MG63 (cell line): ENCODE measurements at regions not wholly inside any gene's neighbourhood (a gene's known extent, or its start where the extent isn't known, plus 50 kb on each side); places are given as distances from the start of the nearest gene placed in this dataset.
"Not testable (repeated sequence)": the region's sequence is repeated elsewhere in the genome, so short reads cannot be mapped to it uniquely, and the experiment has no call there.

ENCODE experiments used
- DNase-seq: peaks from one replicate; pipeline ENCODE4 v3.0.0-alpha.2; 2020
- H3K27me3 ChIP-seq: fragments of 250-450 bp; sonication (Bioruptor Pico); 2 replicates; pipeline ENCODE4 v1.5.1; 2020; ENCODE audit warnings: mild to moderate bottlenecking, moderate library complexity
- H3K36me3 ChIP-seq: fragments of 250-450 bp; sonication (Bioruptor Pico); 2 replicates; pipeline ENCODE4 v1.5.1; 2020; ENCODE audit warnings: mild to moderate bottlenecking, moderate library complexity
- H3K4me3 ChIP-seq: fragments of 250-450 bp; sonication (Bioruptor Pico); 2 replicates; pipeline ENCODE4 v1.5.1; 2020; ENCODE audit warnings: mild to moderate bottlenecking, moderate library complexity
- H3K9me3 ChIP-seq: fragments of 250-450 bp; sonication (Bioruptor Pico); 2 replicates; pipeline ENCODE4 v1.5.1; 2020; ENCODE audit warnings: mild to moderate bottlenecking, moderate library complexity

DNA sequence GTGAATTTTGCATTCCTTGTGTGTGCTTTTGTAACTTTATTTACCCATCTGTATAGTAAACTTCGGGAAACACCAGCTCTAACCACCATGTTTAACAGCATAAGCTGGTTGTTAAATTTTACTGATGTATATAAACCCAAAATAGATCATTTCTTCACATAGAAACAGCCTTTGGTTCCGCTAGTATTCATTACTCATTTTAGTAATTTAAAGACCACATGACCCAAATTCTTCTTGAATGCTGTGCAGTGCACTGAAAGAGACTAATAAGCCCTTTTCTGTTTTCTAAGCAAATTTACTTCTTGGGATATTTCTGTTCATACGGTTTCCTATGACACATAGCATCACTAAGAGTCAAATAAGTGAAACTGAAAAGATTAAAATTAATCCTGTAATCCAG, 218.5 kb upstream of the SPATA31A3 start:
- not testable (repeated sequence) for H3K36me3 ChIP-seq, H3K9me3 ChIP-seq, H3K4me3 ChIP-seq, H3K27me3 ChIP-seq, DNase-seq

DNA sequence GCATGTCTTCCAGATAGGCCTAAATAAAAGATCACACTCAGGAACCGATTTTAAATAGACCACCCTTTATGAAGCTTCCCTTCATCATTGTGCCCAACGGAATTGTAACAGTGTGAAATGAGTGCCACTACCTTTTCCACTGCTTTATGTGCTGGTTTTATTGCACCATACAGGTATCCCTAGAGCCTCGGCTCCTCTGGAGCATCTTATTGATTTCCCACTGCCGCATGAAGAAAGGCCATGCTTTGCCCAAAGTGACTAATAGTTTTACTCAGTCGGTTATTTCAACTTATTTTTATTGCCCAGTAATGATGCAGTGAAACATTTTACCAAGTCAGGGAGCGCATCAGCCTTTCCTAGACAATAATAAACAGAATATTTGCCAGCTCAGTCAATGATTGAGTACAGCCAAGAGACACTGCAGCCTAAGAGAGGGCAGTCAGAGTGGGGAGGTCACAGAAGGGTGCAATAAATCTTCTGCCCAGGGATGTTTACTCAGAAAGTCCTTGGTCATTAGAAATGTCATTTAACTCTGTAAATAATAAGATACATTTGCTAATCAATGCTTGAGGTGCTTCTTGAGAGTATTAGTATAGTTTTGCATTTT, 216.6 kb upstream of the SPATA31A3 start:
- DNase-seq, H3K27me3 ChIP-seq, H3K36me3 ChIP-seq, H3K9me3 ChIP-seq, H3K4me3 ChIP-seq: not testable (repeated sequence)

DNA sequence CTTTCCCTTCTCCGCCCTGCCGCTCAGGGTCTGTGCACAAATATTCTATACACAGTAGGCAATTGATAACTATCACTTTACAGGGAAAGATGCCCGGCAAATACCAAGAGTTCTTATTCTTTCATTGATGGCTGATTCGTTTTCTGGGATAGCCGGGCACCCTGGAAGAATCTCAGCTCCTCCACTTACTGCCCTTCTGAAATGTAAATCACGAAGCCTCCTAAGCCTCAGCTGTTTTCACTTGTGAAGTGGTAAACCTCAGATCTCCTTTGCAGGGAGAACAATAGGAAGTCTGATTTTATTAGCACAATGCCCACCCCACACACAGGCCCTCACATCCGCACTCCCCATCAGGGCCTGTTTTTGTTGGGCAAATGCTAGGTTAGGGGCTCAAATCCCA, 203.8 kb upstream of the SPATA31A3 start:
- H3K36me3 ChIP-seq, DNase-seq, H3K4me3 ChIP-seq, H3K9me3 ChIP-seq, H3K27me3 ChIP-seq: not testable (repeated sequence)

DNA sequence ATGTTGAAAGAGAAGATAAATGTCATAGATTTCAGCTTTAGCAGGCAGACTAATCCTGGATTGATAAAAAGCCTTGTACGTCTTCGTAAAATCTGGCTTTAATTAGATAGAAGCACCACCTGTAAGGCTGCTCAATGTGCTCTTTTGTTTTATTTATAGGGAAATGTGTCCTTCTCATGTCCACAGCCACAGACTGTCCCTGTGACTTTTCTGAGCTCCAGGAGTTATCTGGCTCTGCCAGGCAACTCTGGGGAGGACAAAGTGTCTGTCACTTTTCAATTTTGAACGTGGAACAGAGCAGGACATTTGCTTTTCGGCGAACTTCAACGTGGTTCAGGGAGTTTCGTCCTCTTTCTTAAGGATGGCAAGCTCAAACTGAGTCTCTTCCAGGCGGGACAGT, 203.0 kb upstream of the SPATA31A3 start:
- not testable (repeated sequence) for H3K27me3 ChIP-seq, DNase-seq, H3K9me3 ChIP-seq, H3K4me3 ChIP-seq, H3K36me3 ChIP-seq

DNA sequence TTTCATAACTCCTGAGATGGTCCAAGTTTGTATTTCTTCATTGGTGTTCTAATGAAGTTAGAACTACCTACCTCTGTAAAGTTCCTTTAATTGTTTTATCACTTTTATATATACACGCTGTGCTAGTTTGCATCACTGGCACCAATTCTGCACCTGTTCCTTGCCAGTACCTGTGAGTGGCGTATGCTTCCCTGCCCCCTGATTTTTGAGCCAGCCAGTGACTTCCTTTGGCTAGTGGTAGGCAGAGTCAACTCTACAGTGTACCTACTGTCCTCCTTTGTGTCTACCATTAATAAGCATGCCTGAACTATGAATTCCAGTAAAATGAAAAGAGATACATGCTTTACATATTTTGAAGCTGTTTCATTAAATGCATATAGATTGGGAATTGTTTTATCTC, 186.8 kb upstream of the SPATA31A3 start:
- not testable (repeated sequence) for H3K27me3 ChIP-seq, H3K9me3 ChIP-seq, H3K36me3 ChIP-seq, H3K4me3 ChIP-seq, DNase-seq

DNA sequence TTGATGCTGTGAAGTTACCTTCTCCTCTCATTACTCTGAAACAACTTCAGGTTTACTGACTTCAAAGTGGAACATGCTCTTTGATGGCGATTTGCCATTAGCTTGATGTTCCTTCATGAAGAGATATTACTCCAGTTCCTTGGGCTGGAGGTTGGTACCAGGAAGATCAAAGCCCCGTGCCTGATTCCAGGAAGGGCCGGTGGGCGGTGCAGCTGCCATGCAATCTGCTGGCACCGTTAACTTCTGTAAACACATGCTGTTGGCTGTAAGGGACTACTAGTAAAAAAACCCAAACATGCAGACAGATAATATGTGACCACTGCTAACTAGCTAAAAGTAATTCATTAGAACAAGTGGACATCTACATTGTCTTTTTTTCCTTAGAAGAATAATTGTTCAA, 182.8 kb upstream of the SPATA31A3 start:
- H3K27me3 ChIP-seq, H3K36me3 ChIP-seq, H3K9me3 ChIP-seq, H3K4me3 ChIP-seq, DNase-seq: not testable (repeated sequence)

DNA sequence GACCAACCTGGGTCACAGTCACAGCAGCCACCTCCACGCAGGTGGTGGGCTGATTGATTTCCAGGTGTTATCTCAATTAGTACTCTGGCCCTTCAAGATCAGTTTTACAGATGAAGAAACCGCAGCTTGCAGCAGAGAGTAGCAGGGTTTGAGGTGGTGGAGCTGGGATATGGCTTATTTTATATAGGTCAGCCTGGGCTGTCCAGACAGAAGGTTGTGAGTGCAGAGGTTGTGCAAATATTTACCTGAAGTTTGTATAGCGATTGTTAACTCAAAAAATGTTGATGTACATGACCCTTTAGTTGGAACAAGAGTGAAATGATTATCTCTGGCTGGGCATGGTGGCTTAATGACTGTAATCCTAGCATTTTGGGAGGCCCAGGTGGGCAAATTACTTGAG, 179.4 kb upstream of the SPATA31A3 start:
- not testable (repeated sequence) for H3K36me3 ChIP-seq, DNase-seq, H3K9me3 ChIP-seq, H3K27me3 ChIP-seq, H3K4me3 ChIP-seq

DNA sequence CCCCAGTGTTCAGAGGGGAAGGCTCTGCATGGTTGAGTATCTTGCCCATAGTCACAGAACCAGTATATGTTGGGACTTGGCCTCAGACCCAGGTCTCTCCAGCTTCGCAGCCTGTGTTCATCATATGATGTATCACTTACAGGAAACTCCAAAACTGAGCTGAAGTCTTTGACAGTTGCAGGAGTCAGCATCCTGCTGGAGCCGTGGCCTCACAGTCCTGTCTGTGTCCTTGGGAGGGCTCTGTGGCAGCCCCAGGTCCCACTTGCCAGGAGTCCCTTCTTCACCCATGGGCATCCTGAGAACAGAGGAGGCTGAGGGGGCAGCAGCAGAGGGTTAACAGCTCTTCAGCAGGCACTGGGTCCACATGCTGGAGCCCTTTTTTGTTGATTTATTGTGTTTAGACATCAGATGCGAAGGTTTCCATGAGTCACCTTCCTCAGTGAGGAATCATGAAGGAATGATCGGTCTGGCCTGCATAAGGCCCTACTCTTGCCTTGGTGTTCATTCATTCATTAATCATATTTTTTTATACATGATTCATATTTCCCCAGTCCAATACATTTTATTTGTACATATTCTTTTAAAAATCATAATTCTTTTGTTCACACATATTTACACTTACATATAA, 176.3 kb upstream of the SPATA31A3 start:
- not testable (repeated sequence) for H3K27me3 ChIP-seq, H3K4me3 ChIP-seq, H3K9me3 ChIP-seq, H3K36me3 ChIP-seq
- DNase-seq: peak; percentile 2

DNA sequence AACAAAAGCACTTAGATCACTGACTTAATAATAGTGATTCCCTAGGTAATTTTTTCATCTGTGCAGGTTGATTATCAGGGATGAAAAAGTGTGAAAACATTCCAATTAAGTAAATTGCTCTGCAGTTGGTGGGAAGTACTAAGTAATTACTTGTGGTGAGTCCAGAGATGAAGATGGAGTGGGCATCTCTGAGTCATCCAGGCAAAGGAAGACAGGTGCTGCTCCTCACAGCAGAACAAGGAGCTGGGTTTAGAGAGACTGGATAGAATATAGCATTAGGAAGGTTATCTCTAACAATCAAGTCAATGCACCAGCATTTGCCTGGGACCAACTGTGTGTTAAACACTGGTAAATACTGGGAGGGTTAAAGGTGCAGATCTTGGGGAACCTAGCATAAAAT, 174.0 kb upstream of the SPATA31A3 start:
- not testable (repeated sequence) for H3K27me3 ChIP-seq, H3K4me3 ChIP-seq, H3K36me3 ChIP-seq, DNase-seq, H3K9me3 ChIP-seq

DNA sequence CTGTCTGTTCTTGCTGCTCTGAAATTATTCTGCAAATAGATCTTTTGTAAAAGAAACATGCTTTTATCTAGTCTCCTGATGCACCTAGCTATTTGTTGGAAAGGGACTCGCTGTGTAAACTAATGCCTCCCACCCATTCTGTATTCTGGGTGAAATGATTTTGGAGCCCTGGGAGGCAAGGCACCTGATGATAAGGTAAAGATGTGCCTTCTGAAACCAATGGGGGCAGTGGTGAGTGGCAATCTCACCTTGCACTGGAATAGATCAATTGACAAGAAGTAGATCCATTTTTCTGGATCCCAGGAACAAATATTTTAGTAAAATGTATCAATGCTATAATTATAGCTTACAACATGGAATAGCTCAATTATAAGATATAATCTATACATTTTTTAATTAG, 170.5 kb upstream of the SPATA31A3 start:
- H3K36me3 ChIP-seq, H3K9me3 ChIP-seq, DNase-seq, H3K4me3 ChIP-seq, H3K27me3 ChIP-seq: not testable (repeated sequence)

DNA sequence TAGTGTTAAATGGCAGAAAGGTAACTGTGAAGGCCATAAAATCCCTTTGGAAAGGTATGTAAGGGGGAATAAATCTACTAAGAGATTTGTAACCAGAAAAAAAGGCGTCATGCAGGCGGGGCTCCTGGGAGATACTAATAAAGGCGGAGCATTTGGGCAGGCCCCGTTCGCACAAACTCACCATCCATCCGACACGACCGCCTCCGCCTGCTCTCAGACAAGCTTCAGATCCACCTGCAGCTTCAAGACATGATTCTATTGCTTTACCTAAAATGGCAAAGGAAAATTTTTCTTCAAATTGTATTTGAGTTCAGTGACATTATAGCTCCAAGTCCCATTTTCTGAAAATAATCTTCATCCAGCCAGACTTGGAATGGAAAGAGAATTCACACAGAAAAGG, 162.9 kb upstream of the SPATA31A3 start:
- H3K36me3 ChIP-seq, H3K9me3 ChIP-seq, DNase-seq, H3K4me3 ChIP-seq, H3K27me3 ChIP-seq: not testable (repeated sequence)

DNA sequence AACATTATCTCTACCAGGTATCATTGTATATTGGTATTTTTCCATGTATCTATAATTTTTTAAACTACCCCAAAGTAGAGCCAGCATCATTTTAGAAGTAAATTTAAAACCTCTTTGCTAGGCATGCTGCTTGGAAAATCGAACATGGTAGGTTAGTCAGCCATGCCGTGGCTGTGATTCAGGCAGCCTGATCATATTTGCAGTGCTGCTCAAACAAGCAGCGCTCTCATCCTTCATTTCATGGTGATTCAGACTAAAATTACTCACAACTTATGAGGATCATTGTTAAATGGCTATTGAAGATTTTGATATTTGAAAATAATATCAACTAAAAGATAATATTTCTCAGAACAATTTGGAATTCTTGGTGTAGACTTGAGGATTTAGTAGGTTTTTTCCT, 161.2 kb upstream of the SPATA31A3 start:
- not testable (repeated sequence) for H3K9me3 ChIP-seq, H3K36me3 ChIP-seq, H3K27me3 ChIP-seq, DNase-seq, H3K4me3 ChIP-seq

DNA sequence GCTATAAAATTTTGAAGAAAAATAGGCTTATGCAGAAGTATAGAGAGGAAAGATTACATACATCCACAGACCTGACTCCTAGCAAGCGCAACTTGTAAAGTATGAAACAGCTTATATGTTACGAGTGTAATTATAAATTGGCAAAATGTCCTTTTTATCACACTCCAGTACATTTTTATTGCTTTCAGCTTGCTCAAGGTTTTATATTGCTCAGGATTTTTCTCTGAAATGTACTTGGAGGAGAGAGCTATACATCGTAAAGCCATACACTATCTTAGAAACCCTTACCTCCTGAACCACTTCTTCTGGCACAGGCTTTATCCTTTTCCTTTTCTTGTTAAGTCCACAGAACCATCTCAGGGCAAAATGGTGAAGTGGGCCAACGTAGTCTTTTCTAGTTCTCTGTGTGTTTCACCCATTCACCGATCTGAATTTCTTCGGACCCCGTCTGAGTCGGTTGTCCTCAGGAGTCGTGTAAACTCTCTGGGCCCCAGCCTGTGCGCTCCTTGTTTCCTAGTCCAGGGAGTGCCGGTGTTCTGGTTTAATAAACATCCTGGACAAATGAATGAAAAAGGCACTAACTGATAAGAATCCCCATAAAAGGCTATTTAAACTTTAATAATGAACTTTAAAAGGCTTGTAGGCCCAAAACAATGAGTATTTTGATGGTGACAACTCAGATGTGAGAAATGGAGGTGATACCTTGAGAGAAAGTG, 150.2 kb upstream of the SPATA31A3 start:
- H3K9me3 ChIP-seq, H3K4me3 ChIP-seq, H3K27me3 ChIP-seq, DNase-seq, H3K36me3 ChIP-seq: not testable (repeated sequence)

DNA sequence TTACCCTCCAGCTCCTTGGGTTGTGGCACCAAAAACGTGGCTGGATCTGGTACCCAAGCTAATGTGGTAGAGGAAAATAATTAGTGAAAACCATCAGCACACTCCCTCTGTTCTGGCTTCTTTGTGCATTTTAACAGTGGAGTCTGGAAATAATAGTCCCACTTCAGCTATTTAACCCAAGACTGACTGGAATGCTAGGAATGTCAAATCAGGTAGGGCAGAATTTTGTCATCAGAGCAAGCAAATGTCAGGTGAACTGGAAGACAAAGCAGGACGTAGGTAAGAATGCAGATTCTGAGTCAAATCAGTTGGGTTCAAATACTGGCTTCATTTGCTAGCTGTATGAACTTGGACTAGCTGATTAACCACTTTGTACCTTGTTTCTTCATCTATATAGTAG, 144.0 kb upstream of the SPATA31A3 start:
- H3K36me3 ChIP-seq, H3K4me3 ChIP-seq, H3K27me3 ChIP-seq, DNase-seq, H3K9me3 ChIP-seq: not testable (repeated sequence)

DNA sequence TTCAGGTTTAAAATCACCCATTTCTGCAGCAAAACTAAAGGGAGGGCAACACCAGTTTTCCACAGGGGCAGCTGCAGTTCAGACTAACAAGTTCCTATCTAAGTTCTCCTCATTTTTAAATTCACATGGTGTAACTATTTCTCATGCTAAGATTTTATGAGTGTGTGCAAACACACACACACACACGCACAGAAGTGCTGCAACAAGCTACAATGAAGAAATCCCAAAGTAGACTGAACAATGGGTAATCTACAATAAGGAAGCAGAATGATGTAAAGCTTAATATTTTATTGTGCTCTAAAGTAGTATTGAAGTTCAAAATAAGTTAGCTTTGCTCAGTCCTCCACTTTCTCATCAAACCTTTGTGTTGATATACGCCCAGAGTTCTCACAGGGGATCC, 140.8 kb upstream of the SPATA31A3 start:
- H3K9me3 ChIP-seq, DNase-seq, H3K27me3 ChIP-seq, H3K4me3 ChIP-seq, H3K36me3 ChIP-seq: not testable (repeated sequence)

DNA sequence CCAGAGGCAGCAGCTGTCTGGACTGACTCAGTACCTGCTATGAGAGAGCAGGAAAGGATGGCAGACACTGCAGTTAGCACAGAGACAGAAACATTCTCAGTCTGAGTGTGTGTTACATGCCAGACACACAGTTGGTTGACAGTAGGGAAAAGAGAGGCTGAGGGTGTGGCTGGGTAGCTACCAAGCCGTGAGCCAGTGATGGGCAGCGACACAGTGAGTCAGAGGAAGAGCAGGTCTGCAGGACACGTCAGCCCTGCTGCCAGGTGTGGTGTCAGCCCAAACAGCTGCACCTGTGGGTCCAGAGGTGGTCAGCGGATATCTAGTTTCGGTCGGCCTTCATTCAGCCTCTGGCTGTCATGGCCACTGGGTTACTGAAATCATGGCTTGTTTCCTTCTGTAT, 124.4 kb upstream of the SPATA31A3 start:
- not testable (repeated sequence) for H3K9me3 ChIP-seq, DNase-seq, H3K36me3 ChIP-seq, H3K27me3 ChIP-seq, H3K4me3 ChIP-seq

DNA sequence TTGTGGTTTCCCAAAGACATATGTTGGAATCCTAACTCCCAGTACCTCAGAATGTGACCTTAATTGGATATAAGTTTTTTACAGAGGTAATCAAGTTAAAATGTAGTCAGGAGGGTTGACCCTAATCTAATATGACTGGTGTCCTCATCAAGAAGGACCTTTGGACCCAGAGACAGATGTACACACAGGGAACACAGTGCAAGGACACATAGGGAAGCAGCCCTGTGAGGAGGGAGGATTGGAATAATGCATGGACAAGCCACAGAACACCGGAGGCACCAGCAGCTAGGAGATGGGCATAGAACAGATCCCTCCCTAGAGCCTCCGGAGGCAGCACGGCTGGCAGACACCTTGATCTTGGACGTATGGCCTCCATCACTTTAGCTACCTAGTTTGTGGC, 119.8 kb upstream of the SPATA31A3 start:
- H3K9me3 ChIP-seq, H3K4me3 ChIP-seq, H3K27me3 ChIP-seq, H3K36me3 ChIP-seq, DNase-seq: not testable (repeated sequence)

DNA sequence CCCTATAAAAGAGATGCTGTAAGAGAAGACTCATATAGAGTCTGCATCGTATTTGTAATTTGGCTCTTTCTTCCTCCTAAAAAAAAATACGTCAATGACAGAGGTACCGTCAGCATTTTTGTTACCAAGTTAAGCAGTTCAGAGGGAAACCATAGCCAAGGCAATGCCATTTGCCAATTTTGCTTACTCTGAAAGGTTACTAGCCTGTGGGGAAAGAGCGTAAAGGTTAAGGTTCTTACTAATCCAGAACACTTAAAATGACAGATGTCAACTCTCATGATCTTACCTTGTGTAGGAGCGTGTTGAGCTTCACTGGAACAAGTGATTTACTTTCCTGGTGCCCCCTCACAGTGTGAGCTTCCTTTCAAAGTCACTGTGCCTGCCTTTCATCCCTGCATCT, 119.4 kb upstream of the SPATA31A3 start:
- not testable (repeated sequence) for H3K27me3 ChIP-seq, H3K4me3 ChIP-seq

More for the DNA sequence above, 119.4 kb upstream of the SPATA31A3 start:
- H3K9me3 ChIP-seq, DNase-seq, H3K36me3 ChIP-seq: not testable (repeated sequence)
